ENCODE measurements at regions not wholly inside any gene's neighbourhood (a gene's known extent, or its start where the extent isn't known, plus 50 kb on each side); places are given as distances from the start of the nearest gene placed in this dataset.

DNA sequence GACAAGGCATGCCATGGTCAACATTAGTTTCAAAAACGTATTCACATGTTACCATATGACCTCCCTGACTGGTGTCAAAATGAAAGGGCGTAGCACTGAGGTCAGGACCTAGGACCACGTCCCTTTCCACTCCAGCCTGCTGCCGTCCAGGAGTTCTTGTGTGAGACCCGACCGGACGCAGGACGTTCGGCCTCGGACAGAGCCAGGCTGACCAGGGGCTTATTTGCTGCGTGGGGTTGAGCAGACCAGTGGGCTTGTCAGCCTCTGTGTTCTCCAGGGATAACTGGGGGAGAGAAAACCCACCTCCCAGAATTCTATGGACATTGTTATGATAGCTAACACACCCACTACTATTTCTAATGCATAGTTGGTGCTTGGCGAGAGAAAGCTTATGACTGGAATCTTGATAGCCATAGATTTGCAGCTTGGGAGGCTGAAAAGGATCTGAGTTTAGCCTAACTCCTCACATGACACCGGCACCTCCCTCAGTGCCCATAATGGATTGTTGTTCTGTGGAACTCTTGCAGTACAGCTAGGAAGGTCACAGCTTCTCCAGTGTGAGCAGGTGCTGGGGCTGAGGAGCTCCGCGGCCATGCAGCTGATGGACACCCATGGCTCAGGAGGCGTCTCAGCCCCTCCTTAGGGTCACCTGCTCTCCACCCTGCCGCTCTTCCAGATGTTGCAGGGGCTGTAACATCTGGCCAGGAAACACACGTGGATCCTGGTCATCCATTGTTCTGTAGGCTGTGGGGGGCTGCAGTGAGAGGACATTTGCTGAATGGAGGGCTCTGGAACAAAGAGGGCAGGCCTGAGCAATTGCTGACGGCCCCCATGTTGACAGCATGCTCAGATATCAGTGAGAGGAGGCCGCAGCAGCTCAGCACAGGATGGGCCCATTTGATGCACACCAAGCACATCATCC is 368.4 kb downstream of the IRX2 start:
- no peaks in the 10 kb centered on the region for H3K4me1 Mint-ChIP-seq (ENCODE audit: low read depth)
- H3K36me3 Mint-ChIP-seq (ENCODE audit: low read depth): no peaks in the 10 kb centered on the region
- no peak overlapping the region for H3K27ac Mint-ChIP-seq
- H3K4me3 Mint-ChIP-seq: no peak overlapping the region
- intact Hi-C loops (cut with micrococcal nuclease): no loop called here
- H3K27me3 Mint-ChIP-seq: no peaks in the 10 kb centered on the region
- H3K9me3 Mint-ChIP-seq: no peaks in the 10 kb centered on the region

DNA sequence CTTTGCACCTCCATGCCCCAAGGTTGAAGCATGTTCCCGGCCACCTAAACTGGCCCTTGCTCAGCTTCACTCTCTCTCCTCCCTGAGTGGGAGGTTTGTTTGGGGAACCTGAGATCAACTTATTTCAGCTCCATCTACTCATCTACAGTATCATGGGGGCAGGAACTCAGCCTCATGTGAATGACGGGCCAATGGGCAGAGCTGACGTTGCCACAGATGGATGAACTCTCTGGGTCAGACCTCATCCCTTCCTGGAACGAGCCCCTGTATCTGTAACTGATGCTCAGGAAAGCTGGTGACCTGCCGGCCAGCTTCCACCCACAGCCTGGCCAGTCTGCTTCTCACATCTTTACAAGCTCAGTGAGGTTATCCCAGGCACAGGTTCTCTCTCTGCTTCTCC is 369.6 kb downstream of the IRX2 start:
- H3K27ac Mint-ChIP-seq: no peak overlapping the region
- no peaks in the 10 kb centered on the region for H3K9me3 Mint-ChIP-seq
- no peaks in the 10 kb centered on the region for H3K4me1 Mint-ChIP-seq (ENCODE audit: low read depth)
- H3K27me3 Mint-ChIP-seq: no peaks in the 10 kb centered on the region
- intact Hi-C loops (cut with micrococcal nuclease): no loop called here
- H3K36me3 Mint-ChIP-seq (ENCODE audit: low read depth): no peaks in the 10 kb centered on the region
- H3K4me3 Mint-ChIP-seq: no peak overlapping the region

DNA sequence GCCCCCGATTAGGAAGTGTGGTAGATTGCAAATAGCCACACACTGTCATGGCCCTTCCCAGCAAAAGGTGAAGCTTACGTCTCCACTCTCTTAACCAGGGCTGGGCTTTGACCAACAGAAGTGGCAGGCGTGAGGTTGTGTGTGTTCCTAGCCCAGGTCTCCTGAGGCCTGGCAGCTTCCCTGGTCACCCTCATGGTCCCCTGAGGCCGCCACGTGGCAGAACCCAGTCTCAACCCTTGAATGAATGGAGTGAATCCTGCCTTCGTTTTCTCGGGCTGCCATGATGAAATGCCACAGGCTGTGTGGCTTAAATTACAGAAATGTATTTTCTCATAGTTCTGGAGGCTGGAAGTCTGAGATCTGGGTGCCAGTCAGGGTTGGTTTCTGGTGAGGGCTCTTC is 370.4 kb downstream of the IRX2 start:
- intact Hi-C loops (cut with micrococcal nuclease): no loop called here
- no peaks in the 10 kb centered on the region for H3K27me3 Mint-ChIP-seq
- H3K27ac Mint-ChIP-seq: no peak overlapping the region
- H3K4me1 Mint-ChIP-seq (ENCODE audit: low read depth): no peaks in the 10 kb centered on the region
- H3K4me3 Mint-ChIP-seq: no peak overlapping the region
- no peaks in the 10 kb centered on the region for H3K9me3 Mint-ChIP-seq
- no peaks in the 10 kb centered on the region for H3K36me3 Mint-ChIP-seq (ENCODE audit: low read depth)

DNA sequence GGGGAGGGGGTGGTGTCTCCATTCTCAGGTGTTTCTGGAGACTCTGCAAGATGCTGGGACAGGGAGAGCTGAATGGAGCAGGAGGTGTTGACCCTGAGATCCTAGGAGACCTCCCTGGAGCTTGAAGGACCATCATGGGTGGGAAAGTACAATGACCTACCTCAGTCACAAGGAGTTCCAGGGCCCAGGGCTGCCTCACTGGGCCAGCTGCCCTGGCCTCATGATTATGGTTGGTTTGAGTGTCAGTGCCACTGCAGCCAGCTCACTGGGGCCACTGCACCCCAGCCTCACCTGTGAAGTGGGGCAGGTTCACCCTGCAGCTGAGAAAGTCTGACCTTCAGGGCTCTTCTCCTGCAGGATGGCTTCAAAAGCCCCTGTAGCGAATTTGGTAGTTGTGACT is 372.5 kb downstream of the IRX2 start:
- Mint-ChIP-seq H3K4me1 (ENCODE audit: low read depth) (no peaks in the 10 kb centered on the region), H3K9me3 (no peaks in the 10 kb centered on the region), H3K27ac (no peak overlapping the region), H3K27me3 (no peaks in the 10 kb centered on the region), H3K4me3 (no peak overlapping the region), H3K36me3 (ENCODE audit: low read depth) (no peaks in the 10 kb centered on the region)
- intact Hi-C loops (cut with micrococcal nuclease): no loop called here

DNA sequence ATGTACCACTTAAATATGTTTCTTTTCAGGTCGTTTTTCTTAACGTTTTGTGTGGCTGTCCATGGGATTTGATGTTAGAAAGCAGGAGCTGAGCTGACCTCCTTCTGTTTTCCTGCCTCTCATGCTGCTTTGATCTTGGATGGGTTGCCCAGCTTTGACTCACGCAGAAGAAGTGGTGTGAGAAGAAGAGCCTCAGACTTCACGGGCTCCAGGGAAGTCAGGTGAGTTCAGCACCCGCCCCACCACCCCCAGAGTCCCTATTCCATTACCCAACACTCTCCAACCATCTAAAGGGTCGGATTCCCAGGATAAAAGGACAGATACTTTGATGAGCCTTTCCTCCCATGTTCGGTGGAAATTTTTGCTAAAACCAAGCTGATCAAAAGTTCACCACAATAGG is 373.4 kb downstream of the IRX2 start:
- peaks cover 7% of the 10 kb centered on the region for H3K9me3 Mint-ChIP-seq
- H3K27me3 Mint-ChIP-seq: no peaks in the 10 kb centered on the region
- no peaks in the 10 kb centered on the region for H3K36me3 Mint-ChIP-seq (ENCODE audit: low read depth)
- no peaks in the 10 kb centered on the region for H3K4me1 Mint-ChIP-seq (ENCODE audit: low read depth)
- H3K4me3 Mint-ChIP-seq: no peak overlapping the region
- intact Hi-C loops (cut with micrococcal nuclease): no loop called here
- no peak overlapping the region for H3K27ac Mint-ChIP-seq

DNA sequence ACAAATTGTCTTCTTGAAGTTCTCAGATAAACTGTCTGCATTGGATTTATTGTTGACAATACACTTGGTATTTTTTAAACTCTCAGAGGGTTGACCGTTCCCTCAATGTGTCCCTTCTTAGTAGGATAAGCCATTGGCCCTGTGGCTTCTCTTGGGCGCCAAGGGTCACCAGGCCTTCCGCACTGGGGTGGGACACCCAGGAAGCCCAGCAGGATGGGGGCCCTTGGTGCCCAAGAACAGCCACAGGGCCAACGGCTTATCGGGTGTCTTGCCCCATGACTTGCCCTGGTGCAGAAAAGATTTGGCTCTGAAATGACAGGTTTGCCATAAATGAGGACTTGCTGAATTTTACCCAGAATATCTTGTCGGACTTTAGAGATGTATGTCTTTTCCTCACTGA is 375.0 kb downstream of the IRX2 start:
- no peaks in the 10 kb centered on the region for H3K4me1 Mint-ChIP-seq (ENCODE audit: low read depth)
- intact Hi-C loops (cut with micrococcal nuclease): no loop called here
- H3K9me3 Mint-ChIP-seq: peaks cover 24% of the 10 kb centered on the region
- no peak overlapping the region for H3K27ac Mint-ChIP-seq
- H3K36me3 Mint-ChIP-seq (ENCODE audit: low read depth): no peaks in the 10 kb centered on the region
- no peak overlapping the region for H3K4me3 Mint-ChIP-seq
- H3K27me3 Mint-ChIP-seq: no peaks in the 10 kb centered on the region

DNA sequence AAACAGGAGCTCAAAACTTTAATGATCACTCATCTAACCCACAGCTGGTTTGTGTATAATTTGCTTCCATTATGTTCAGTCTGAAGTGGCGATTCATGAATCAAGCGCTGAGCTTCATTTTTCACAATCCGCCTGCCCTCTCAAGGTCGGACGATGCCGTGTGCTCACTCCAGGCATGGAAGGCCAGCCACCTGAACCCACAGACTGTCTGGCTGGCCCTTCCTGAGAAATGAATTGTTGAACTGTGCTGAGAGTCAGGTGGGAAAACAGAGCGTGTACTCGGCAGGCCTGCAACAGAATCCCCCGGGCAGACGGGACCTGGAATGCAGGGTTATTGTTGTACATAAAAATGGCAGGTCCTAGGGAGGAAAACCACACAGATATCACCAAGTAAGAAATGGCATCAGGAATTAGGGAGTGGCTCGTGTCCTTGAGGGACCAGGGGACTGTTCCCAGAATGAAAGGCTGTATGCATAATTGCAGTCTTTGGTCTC is 375.7 kb downstream of the IRX2 start:
- intact Hi-C loops (cut with micrococcal nuclease): no loop called here
- Mint-ChIP-seq H3K27ac (no peak overlapping the region), H3K36me3 (ENCODE audit: low read depth) (no peaks in the 10 kb centered on the region), H3K27me3 (no peaks in the 10 kb centered on the region), H3K4me1 (ENCODE audit: low read depth) (no peaks in the 10 kb centered on the region), H3K9me3 (peaks cover 30% of the 10 kb centered on the region), H3K4me3 (no peak overlapping the region)

DNA sequence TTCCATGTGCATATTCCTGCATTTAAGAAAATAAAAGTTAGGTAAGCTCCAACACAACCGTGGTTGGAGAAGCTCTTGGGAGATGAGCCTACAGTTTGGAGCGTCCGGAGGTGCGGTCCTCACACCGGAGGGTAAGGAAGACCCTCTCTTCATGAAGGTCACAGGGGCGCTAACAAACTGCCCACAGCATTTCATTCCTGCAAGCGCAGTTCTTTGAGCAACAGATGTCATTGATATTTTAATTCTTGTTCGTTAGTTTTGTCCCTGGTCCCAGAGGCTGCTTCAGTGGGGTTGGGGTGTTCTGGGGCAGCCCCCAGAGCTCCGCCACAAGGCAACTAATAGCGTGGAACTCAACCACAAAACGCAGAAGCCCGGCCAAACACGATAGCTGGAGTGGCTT is 376.2 kb downstream of the IRX2 start:
- H3K36me3 Mint-ChIP-seq (ENCODE audit: low read depth): no peaks in the 10 kb centered on the region
- intact Hi-C loops (cut with micrococcal nuclease): no loop called here
- H3K27me3 Mint-ChIP-seq: no peaks in the 10 kb centered on the region
- H3K4me1 Mint-ChIP-seq (ENCODE audit: low read depth): no peaks in the 10 kb centered on the region
- H3K4me3 Mint-ChIP-seq: no peak overlapping the region
- peaks cover 36% of the 10 kb centered on the region for H3K9me3 Mint-ChIP-seq
- no peak overlapping the region for H3K27ac Mint-ChIP-seq

DNA sequence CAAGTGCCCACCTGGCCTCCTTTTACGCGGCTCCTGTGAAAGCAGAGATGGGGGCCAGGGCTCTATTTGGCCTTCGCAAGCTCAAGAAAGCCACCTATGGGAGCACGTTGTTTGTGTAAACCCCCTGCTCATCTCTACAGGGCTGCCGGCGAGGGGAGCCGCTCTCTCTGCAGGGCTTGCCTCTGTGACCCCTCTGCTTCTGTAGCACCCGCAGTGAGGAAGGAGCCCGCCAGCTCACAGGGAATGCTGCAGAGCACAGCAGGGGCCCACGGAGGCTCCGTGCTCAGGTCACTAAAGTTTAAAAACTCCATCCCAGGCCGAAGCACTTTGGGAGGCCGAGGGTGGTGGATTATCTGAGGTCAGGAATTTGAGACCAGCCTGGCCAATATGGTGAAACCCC is 376.8 kb downstream of the IRX2 start:
- peaks cover 41% of the 10 kb centered on the region for H3K9me3 Mint-ChIP-seq
- intact Hi-C loops (cut with micrococcal nuclease): no loop called here
- H3K36me3 Mint-ChIP-seq (ENCODE audit: low read depth): no peaks in the 10 kb centered on the region
- no peak overlapping the region for H3K4me3 Mint-ChIP-seq
- H3K4me1 Mint-ChIP-seq (ENCODE audit: low read depth): no peaks in the 10 kb centered on the region
- no peaks in the 10 kb centered on the region for H3K27me3 Mint-ChIP-seq
- no peak overlapping the region for H3K27ac Mint-ChIP-seq

DNA sequence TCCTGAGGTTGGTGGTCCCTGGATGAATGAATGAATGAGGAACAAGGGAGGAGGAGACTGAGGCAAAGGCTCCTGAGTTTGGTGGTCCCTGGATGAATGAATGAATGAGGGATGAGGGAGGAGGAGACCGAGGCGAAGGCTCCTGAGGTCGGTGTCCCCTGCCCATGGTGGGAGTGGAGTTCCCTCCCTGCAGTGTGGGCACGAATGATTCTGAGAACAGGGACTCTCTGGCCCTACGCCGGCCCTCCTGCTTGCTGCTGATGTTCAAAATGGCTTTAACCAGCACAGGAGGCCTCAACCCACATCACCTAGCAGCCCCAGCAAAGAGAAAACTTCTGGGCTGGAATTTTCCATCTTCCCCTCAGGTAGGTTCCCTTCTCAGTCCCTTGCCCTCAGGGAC is 377.8 kb downstream of the IRX2 start:
- intact Hi-C loops (cut with micrococcal nuclease): no loop called here
- Mint-ChIP-seq H3K27me3 (no peaks in the 10 kb centered on the region), H3K4me1 (ENCODE audit: low read depth) (no peaks in the 10 kb centered on the region), H3K36me3 (ENCODE audit: low read depth) (no peaks in the 10 kb centered on the region), H3K9me3 (peaks cover 52% of the 10 kb centered on the region), H3K4me3 (no peak overlapping the region), H3K27ac (no peak overlapping the region)

DNA sequence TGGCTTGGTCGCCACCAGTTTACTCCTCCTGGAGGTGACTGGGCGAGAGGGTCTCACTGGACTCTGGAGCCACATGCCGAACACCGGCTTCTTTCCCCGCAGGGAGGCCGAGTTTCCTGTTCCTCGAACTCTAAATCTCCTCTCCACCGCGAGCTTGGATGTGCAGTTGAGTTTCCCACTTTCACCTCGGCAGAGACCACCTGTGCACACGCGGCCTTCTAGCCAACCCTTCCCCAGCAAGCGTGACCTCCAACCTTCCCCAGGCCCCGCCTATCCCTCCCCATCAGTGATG is 380.1 kb downstream of the IRX2 start:
- H3K36me3 Mint-ChIP-seq (ENCODE audit: low read depth): no peaks in the 10 kb centered on the region

DNA sequence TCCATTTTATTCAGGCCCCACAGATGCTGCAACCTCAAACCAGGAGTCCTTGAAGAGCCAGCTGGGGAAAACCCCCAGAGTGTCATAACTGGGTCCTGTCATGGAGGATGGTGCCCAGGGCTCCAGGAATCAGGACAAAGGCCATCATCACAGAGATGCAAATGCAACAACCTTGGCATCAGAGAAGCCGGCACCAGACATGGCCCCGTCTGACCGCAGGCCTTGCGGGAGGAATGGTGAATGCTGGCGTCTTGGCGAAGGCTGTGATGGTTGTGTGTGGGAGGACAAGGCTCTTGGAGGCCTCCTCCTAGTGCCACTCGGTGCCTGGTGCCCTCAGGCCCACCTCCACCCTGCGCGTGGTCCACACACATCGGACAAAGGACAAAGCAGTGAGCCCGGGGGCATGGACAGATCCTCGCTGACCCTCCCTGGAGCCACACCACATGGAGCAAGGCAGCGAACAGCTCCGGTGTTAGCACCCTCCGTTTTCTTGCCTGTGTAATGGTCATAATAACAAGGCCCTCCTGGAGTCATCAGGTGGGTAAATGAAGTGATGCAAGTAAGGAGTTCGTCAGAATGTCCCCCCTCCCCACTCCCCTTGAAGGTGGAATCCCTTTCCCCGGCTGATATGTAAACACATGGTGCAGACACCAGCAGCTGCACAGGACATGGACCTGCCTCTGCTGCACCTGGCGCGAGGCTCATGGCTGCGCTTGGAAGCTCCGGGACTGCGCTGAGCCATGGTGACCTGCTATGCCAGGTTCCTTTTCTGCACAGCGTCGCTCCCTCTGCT is 380.7 kb downstream of the IRX2 start:
- peaks cover 62% of the 10 kb centered on the region for H3K9me3 Mint-ChIP-seq
- no peaks in the 10 kb centered on the region for H3K36me3 Mint-ChIP-seq (ENCODE audit: low read depth)
- H3K27ac Mint-ChIP-seq: no peak overlapping the region
- intact Hi-C loops (cut with micrococcal nuclease): no loop called here
- H3K4me3 Mint-ChIP-seq: no peak overlapping the region
- no peaks in the 10 kb centered on the region for H3K4me1 Mint-ChIP-seq (ENCODE audit: low read depth)
- H3K27me3 Mint-ChIP-seq: no peaks in the 10 kb centered on the region

More for the DNA sequence above, 380.1 kb downstream of the IRX2 start:
- intact Hi-C loops (cut with micrococcal nuclease): no loop called here
- Mint-ChIP-seq H3K4me3 (no peak overlapping the region), H3K4me1 (ENCODE audit: low read depth) (no peaks in the 10 kb centered on the region), H3K27me3 (no peaks in the 10 kb centered on the region), H3K27ac (no peak overlapping the region), H3K9me3 (peaks cover 62% of the 10 kb centered on the region)

DNA sequence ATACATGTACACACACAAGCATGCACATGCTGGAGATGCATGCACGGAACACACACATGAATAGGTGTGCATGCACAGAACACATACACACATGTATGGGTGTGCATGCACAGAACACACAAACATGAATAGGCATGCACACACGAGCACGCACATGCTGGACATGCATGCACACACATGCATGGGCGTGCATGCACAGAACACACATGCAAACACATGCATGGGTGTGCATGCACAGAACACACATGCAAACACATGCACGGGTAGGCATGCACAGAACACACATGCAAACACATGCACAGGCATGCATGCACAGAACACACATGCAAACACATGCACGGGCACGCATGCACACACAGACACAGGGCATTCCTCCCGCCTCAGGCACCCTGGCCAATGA is 382.3 kb downstream of the IRX2 start:
- intact Hi-C loops (cut with micrococcal nuclease): no loop called here
- no peak overlapping the region for H3K27ac Mint-ChIP-seq
- H3K9me3 Mint-ChIP-seq: peaks cover 70% of the 10 kb centered on the region
- H3K27me3 Mint-ChIP-seq: no peaks in the 10 kb centered on the region
- H3K36me3 Mint-ChIP-seq (ENCODE audit: low read depth): no peaks in the 10 kb centered on the region
- H3K4me3 Mint-ChIP-seq: no peak overlapping the region
- H3K4me1 Mint-ChIP-seq (ENCODE audit: low read depth): no peaks in the 10 kb centered on the region

DNA sequence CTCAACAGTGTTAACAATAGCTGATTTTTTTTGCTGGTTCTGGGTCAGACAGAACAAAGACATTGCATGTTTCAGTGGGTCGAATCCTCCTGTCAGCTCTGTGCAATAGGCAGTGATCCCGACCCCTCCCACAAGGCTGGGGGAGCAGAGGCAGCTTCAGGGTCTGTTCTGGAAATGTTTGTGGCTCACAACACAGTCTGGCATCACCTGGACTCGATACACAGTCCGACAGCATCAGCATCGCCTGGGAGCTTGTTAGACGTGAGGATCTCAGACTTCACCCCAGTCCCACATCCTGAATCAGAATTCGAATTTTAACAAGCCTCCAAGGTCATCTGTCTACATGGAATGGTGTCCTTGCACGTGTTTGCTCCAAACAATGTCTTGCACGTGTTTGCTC is 384.7 kb downstream of the IRX2 start:
- intact Hi-C loops (cut with micrococcal nuclease): no loop called here
- Mint-ChIP-seq H3K4me3 (no peak overlapping the region), H3K27ac (no peak overlapping the region)

More for the DNA sequence above, 384.7 kb downstream of the IRX2 start:
- H3K36me3 Mint-ChIP-seq (ENCODE audit: low read depth): no peaks in the 10 kb centered on the region
- H3K9me3 Mint-ChIP-seq: peaks cover 64% of the 10 kb centered on the region
- H3K4me1 Mint-ChIP-seq (ENCODE audit: low read depth): no peaks in the 10 kb centered on the region
- H3K27me3 Mint-ChIP-seq: no peaks in the 10 kb centered on the region
